ENCODE measurements at regions not wholly inside any gene's neighbourhood (a gene's known extent, or its start where the extent isn't known, plus 50 kb on each side); places are given as distances from the start of the nearest gene placed in this dataset.

DNA sequence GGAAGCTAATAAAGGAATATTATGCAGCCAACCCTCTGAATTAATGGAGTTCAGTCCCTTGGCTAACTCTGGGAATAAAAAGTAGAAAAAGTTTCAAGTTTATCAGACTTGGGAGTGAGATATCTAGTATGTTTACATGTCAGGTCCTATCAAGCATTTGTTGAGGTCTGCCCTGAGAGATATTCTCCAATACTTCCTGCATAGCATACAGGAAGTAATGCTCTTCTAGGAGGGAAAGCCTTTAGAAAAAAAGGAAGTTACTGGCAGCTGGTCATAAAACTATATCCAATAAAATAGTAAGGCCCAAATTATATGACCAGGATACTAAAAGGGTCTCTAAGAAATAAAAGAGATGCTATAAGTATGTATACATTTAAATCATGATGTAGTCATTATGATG, 594.1 kb upstream of the FTMT start:
- Mint-ChIP-seq H3K4me1 (ENCODE audit: low read depth) (peaks cover 13% of the 10 kb centered on the region), H3K9me3 (ENCODE audit: low read depth) (peaks cover 8% of the 10 kb centered on the region), H3K27me3 (no peaks in the 10 kb centered on the region), H3K36me3 (ENCODE audit: insufficient read depth) (no peaks in the 10 kb centered on the region), H3K4me3 (ENCODE audit: low read depth) (no peak overlapping the region), H3K27ac (no peak overlapping the region)
- TF ChIP-seq, protein P1, sequence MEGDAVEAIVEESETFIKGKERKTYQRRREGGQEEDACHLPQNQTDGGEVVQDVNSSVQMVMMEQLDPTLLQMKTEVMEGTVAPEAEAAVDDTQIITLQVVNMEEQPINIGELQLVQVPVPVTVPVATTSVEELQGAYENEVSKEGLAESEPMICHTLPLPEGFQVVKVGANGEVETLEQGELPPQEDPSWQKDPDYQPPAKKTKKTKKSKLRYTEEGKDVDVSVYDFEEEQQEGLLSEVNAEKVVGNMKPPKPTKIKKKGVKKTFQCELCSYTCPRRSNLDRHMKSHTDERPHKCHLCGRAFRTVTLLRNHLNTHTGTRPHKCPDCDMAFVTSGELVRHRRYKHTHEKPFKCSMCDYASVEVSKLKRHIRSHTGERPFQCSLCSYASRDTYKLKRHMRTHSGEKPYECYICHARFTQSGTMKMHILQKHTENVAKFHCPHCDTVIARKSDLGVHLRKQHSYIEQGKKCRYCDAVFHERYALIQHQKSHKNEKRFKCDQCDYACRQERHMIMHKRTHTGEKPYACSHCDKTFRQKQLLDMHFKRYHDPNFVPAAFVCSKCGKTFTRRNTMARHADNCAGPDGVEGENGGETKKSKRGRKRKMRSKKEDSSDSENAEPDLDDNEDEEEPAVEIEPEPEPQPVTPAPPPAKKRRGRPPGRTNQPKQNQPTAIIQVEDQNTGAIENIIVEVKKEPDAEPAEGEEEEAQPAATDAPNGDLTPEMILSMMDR (IDR thresholded peaks at IDR 0.05; ENCODE audit: unreplicated experiment), result no peak
- DNase-seq (ENCODE audit: low spot score, unreplicated experiment), result no peak

DNA sequence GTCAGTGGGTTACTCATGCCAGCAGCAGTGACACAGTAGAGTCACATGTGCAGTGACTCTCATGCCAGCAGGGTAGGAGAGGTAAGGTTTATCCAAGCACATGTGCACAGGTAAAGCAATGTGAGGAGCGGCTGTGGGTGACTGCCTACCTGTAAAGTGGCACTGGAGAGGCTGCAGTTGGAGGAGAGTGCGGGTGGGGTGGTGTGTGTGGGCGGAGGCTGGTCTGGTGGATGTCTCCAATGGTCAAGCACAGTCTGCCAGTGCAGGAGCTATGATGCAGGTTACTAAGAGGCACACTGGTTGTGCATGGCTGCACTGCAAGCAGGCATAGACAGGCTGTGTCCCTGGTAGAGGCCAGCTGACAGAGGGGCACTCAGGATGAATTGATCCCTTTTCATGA, 588.2 kb upstream of the FTMT start:
- Mint-ChIP-seq H3K27ac (no peak overlapping the region), H3K36me3 (ENCODE audit: insufficient read depth) (no peaks in the 10 kb centered on the region), H3K9me3 (ENCODE audit: low read depth) (peaks cover 8% of the 10 kb centered on the region), H3K4me1 (ENCODE audit: low read depth) (peaks cover 13% of the 10 kb centered on the region), H3K4me3 (ENCODE audit: low read depth) (no peak overlapping the region), H3K27me3 (no peaks in the 10 kb centered on the region)
- DNase-seq (ENCODE audit: low spot score, unreplicated experiment), result no peak
- TF ChIP-seq, protein P1 (IDR thresholded peaks at IDR 0.05; ENCODE audit: unreplicated experiment), result no peak

DNA sequence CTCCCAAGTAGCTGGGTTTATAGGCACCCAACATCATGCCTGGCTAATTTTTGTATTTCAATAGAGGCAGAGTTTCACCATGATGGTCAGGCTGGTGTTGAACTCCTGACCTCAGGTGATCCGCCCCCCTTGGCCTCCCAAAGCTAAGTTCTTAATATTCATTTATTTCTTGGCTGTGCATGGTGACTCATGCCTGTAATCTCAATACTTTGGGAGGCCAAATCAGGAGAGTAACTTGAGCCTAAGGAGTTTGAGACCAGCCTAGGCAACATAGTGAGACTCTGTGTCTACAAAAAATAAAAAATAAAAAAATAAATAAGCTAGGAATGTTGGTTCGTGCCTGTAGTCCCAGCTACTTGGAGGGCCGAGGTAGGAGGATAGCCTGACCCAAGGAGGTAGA, 587.1 kb upstream of the FTMT start:
- H3K4me3 Mint-ChIP-seq (ENCODE audit: low read depth), result no peak overlapping the region
- H3K4me1 Mint-ChIP-seq (ENCODE audit: low read depth), result peaks cover 11% of the 10 kb centered on the region
- H3K9me3 Mint-ChIP-seq (ENCODE audit: low read depth), result peaks cover under 1% of the 10 kb centered on the region
- DNase-seq (ENCODE audit: low spot score, unreplicated experiment), result no peak
- H3K27me3 Mint-ChIP-seq, result no peaks in the 10 kb centered on the region
- TF ChIP-seq, protein P1 (IDR thresholded peaks at IDR 0.05; ENCODE audit: unreplicated experiment), result no peak
- H3K36me3 Mint-ChIP-seq (ENCODE audit: insufficient read depth), result no peaks in the 10 kb centered on the region
- no peak overlapping the region for H3K27ac Mint-ChIP-seq

DNA sequence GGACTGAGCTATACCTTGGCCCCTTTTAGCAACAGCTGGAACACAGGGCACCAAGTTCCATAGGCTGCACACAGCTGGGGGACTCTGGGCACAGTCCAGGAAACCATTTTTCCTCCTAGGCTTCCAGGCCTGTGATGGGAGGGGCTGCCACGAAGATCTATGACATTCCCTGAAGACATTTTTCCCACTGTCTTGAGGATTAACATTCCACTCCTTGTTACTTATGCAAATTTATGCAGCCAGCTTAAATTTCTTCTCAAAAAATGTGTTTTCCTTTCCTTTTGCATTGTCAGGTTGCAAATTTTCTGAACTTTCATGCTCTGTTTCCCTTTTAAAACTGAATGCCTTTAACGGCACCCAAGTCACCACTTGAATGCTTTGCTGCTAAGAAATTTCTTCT, 580.1 kb upstream of the FTMT start:
- TF ChIP-seq, protein P1 (IDR thresholded peaks at IDR 0.05; ENCODE audit: unreplicated experiment), result no peak
- Mint-ChIP-seq H3K27me3 (no peaks in the 10 kb centered on the region), H3K27ac (no peak overlapping the region), H3K4me3 (ENCODE audit: low read depth) (no peak overlapping the region), H3K4me1 (ENCODE audit: low read depth) (peaks cover 4% of the 10 kb centered on the region), H3K36me3 (ENCODE audit: insufficient read depth) (no peaks in the 10 kb centered on the region), H3K9me3 (ENCODE audit: low read depth) (peaks cover 6% of the 10 kb centered on the region)
- no peak for DNase-seq (ENCODE audit: low spot score, unreplicated experiment)

DNA sequence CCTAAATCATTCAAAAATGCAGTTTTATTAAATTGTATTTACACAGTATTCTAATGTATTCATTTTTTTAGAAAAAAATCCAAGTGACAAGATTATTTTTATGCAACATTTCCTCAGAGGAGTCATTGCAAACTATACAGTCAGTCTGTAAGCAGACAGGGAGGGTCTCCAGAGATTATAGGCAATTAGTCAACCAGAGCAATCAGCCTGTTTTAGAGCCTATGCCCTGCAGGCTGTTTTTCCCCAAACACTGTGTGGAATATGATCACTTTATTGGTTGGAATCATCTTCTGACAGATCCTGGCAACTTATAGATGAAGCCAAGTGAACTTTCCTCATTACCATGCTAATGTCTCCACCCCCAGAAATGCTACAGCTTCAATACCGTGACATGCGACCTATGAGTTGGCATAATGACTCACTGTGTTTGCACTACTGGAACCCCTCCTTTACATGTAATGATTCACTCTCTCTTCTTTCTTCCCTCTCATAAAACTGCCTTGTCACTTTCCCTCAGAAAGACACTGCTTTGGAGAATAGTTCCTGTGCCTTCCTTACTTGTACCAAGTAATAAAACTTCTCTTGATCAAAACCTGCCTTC, 577.7 kb upstream of the FTMT start:
- no peaks in the 10 kb centered on the region for H3K36me3 Mint-ChIP-seq (ENCODE audit: insufficient read depth)
- no peak for DNase-seq (ENCODE audit: low spot score, unreplicated experiment)
- no peak overlapping the region for H3K4me3 Mint-ChIP-seq (ENCODE audit: low read depth)
- H3K9me3 Mint-ChIP-seq (ENCODE audit: low read depth), result peaks cover 6% of the 10 kb centered on the region
- H3K4me1 Mint-ChIP-seq (ENCODE audit: low read depth), result peaks cover 4% of the 10 kb centered on the region
- H3K27ac Mint-ChIP-seq, result no peak overlapping the region
- TF ChIP-seq, protein P1 (IDR thresholded peaks at IDR 0.05; ENCODE audit: unreplicated experiment), result no peak
- no peaks in the 10 kb centered on the region for H3K27me3 Mint-ChIP-seq

All from progenitor cell of endocrine pancreas (in vitro differentiated cells).